HCT116 (cell line): ENCODE measurements at regions not wholly inside any gene's neighbourhood (a gene's known extent, or its start where the extent isn't known, plus 50 kb on each side); places are given as distances from the start of the nearest gene placed in this dataset.

Experiments
- ATAC-seq: fragments of 200-7000 bp; cut with Tn5 transposase; 2 replicates; pipeline ENCODE4 v1.9.1; 2020; ENCODE audit warnings: mild to moderate bottlenecking, moderate library complexity
- BruUV-seq: library from RNA; stranded (reverse); fragments of 400-500 nt; replicated peaks from 2 replicates; lab custom pipeline; 2021; lab: Mats Ljungman, UMichigan
- CTCF ChIA-PET: fragments of 300-600 bp; sonication (Branson Sonifier 250); formaldehyde crosslinking; loops from one replicate; lab custom pipeline; 2021; ENCODE audit warnings: antibody characterized with exemption; lab: Charles Lee
- POLR2A ChIA-PET: fragments of 300-600, 350-600 bp; sonication (Branson Sonifier 250); formaldehyde crosslinking; loops from one replicate; lab custom pipeline; 2021; ENCODE audit warnings: antibody characterized with exemption; lab: Charles Lee
- RAD21 ChIA-PET, 2 experiments: fragments of 300-600 bp; sonication (Branson Sonifier 250); formaldehyde crosslinking; loops; one replicate each; lab custom pipeline; 2023; ENCODE audit warnings: low total read pairs in 2 of 2; ENCODE audit not compliant: uncharacterized antibody in 2 of 2, unreplicated experiment in 2 of 2, low non-redundant PET in 1 of 2; lab: Charles Lee
- DNase-seq: peaks from one replicate; pipeline ENCODE4 v3.0.0-alpha.2; 2010; ENCODE audit warnings: low read depth, low spot score
- H2AFZ ChIP-seq: fragments of 200-600 bp; shearing (Covaris generic), sonication (generic); 2 replicates; pipeline ENCODE4 v1.6.1; 2017; ENCODE audit warnings: low read depth, mixed run types, mixed read lengths, antibody characterized with exemption, low read length; ENCODE audit not compliant: poor library complexity, severe bottlenecking
- H3K27ac ChIP-seq: 2 replicates; pipeline ENCODE4 v1.5.1; 2012; ENCODE audit warnings: low read depth, low read length
- H3K27me3 ChIP-seq: fragments of 200-600 bp; sonication (generic); 2 replicates; pipeline ENCODE4 v1.6.1; 2016; ENCODE audit warnings: mixed run types, low read length, mixed read lengths; ENCODE audit not compliant: insufficient read depth
- H3K36me3 ChIP-seq, 2 experiments: fragments of 200-500 bp in 1 of 2; fragments of 200-600 bp in 1 of 2; sonication (Bioruptor generic) in 1 of 2; sonication (generic) in 1 of 2; 2 replicates each; pipeline versions ENCODE4 v1.5.1 to v1.6.1; 2014 to 2016; ENCODE audit warnings: low read length in 2 of 2, inconsistent platforms in 1 of 2, mixed read lengths in 1 of 2, mixed run types in 1 of 2; ENCODE audit not compliant: insufficient read depth in 2 of 2, control insufficient read depth in 1 of 2
- H3K4me1 ChIP-seq, 2 experiments: fragments of 200-600 bp in 1 of 2; sonication (generic) in 1 of 2; 2 replicates each; pipeline versions ENCODE4 v1.5.1 to v1.6.1; 2012 to 2017; ENCODE audit warnings: low read length in 2 of 2, inconsistent platforms in 1 of 2, mild to moderate bottlenecking in 1 of 2, mixed read lengths in 1 of 2, mixed run types in 1 of 2, moderate library complexity in 1 of 2; ENCODE audit not compliant: insufficient read depth in 2 of 2, control insufficient read depth in 1 of 2
- H3K4me2 ChIP-seq: fragments of 200-600 bp; sonication (generic); 2 replicates; pipeline ENCODE4 v1.6.1; 2017; ENCODE audit warnings: mixed run types, low read length, mixed read lengths
- H3K4me3 ChIP-seq, 2 experiments: fragments of 200-600 bp in 1 of 2; sonication (generic) in 1 of 2; replicated peaks in 1 of 2; 2 replicates each; pipeline ENCODE4 v1.5.1; 2011 to 2016; ENCODE audit warnings: low read length in 2 of 2, control low read depth in 1 of 2, low read depth in 1 of 2, mild to moderate bottlenecking in 1 of 2, mixed read lengths in 1 of 2, mixed run types in 1 of 2
- H3K79me2 ChIP-seq: fragments of 200-600 bp; sonication (generic); 2 replicates; pipeline ENCODE4 v1.6.1; 2017; ENCODE audit warnings: mild to moderate bottlenecking, mixed run types, low read length, moderate library complexity, mixed read lengths; ENCODE audit not compliant: insufficient read depth
- H3K9ac ChIP-seq: fragments of 200-600 bp; sonication (generic); 2 replicates; pipeline ENCODE4 v1.6.1; 2016; ENCODE audit warnings: low read length, mixed read lengths
- H3K9me2 ChIP-seq: fragments of 200-600 bp; sonication (generic), shearing (Covaris generic); 2 replicates; pipeline ENCODE4 v1.6.1; 2017; ENCODE audit warnings: mixed run types, mild to moderate bottlenecking, moderate library complexity; ENCODE audit not compliant: insufficient read depth
- H3K9me3 ChIP-seq, 2 experiments: fragments of 200-500 bp in 1 of 2; fragments of 200-600 bp in 1 of 2; sonication (Bioruptor generic) in 1 of 2; sonication (generic) in 1 of 2; 2 replicates each; pipeline ENCODE4 v1.6.1; 2014 to 2017; ENCODE audit warnings: low read length in 2 of 2, mixed read lengths in 2 of 2, inconsistent platforms in 1 of 2, low read depth in 1 of 2, mild to moderate bottlenecking in 1 of 2, mixed run types in 1 of 2, moderate library complexity in 1 of 2; ENCODE audit not compliant: control insufficient read depth in 1 of 2, insufficient read depth in 1 of 2
- H4K20me1 ChIP-seq: fragments of 200-600 bp; sonication (generic), shearing (Covaris generic); 2 replicates; pipeline ENCODE4 v1.6.1; 2017; ENCODE audit warnings: mixed run types, mild to moderate bottlenecking, moderate library complexity; ENCODE audit not compliant: insufficient read depth
- CEBPB ChIP-seq: IDR thresholded peaks from 2 replicates; pipeline ENCODE4 v1.6.1; 2012; ENCODE audit warnings: low read depth
- EGR1 ChIP-seq: IDR thresholded peaks from 2 replicates; pipeline ENCODE4 v1.6.1; 2012; ENCODE audit warnings: low read depth
- ELF1 ChIP-seq: IDR thresholded peaks from 2 replicates; pipeline ENCODE4 v1.6.1; 2012; ENCODE audit warnings: low read depth, borderline replicate concordance
- EZH2 ChIP-seq: fragments of 200-600 bp; sonication (generic); IDR thresholded peaks from 2 replicates; pipeline ENCODE4 v1.6.1; 2017; ENCODE audit warnings: antibody characterized with exemption, mixed run types
- EZH2phosphoT487 ChIP-seq: fragments of 200-600 bp; IDR thresholded peaks from 2 replicates; pipeline ENCODE4 v1.6.1; 2018; ENCODE audit warnings: antibody characterized with exemption, borderline replicate concordance
- FOSL1 ChIP-seq: IDR thresholded peaks from 2 replicates; pipeline ENCODE4 v1.6.1; 2012; ENCODE audit warnings: low read depth
- JUND ChIP-seq: IDR thresholded peaks from 2 replicates; pipeline ENCODE4 v1.6.1; 2012
- POLR2A ChIP-seq: IDR thresholded peaks from 2 replicates; pipeline ENCODE4 v1.7.0; 2011; ENCODE audit warnings: borderline replicate concordance; ENCODE audit not compliant: insufficient read depth, insufficient read length; ENCODE audit errors: extremely low read depth
- RAD21 ChIP-seq: IDR thresholded peaks from 2 replicates; pipeline ENCODE4 v1.6.1; 2012; ENCODE audit warnings: low read depth, mild to moderate bottlenecking
- SIN3A ChIP-seq: IDR thresholded peaks from 2 replicates; pipeline ENCODE4 v1.6.1; 2012; ENCODE audit warnings: low read depth
- SP1 ChIP-seq: IDR thresholded peaks from 2 replicates; pipeline ENCODE4 v1.6.1; 2012; ENCODE audit warnings: low read depth
- SRF ChIP-seq: IDR thresholded peaks from 2 replicates; pipeline ENCODE4 v1.6.1; 2012; ENCODE audit warnings: low read depth
- YY1 ChIP-seq: IDR thresholded peaks from 2 replicates; pipeline ENCODE4 v1.6.1; 2011; ENCODE audit warnings: low read length, low read depth, moderate library complexity, mild to moderate bottlenecking; ENCODE audit not compliant: insufficient replicate concordance; ENCODE audit errors: extremely low read depth
- ZNF274 ChIP-seq: fragments of 200-500 bp; sonication (Bioruptor generic); IDR thresholded peaks from 2 replicates; pipeline ENCODE4 v1.6.1; 2014; ENCODE audit warnings: mild to moderate bottlenecking, low read depth, low read length, inconsistent platforms
- intact Hi-C: fragments of 100-400 bp; cut with micrococcal nuclease; formaldehyde crosslinking; loops from 2 replicates; pipeline ENCODE4 v1.10.0; 2022
- TF ChIP-seq, protein P1 (sequence below): IDR thresholded peaks from 2 replicates; pipeline ENCODE4 v1.6.1; 2012
- TF ChIP-seq, protein P2 (sequence below): IDR thresholded peaks from 2 replicates; pipeline ENCODE4 v1.6.1; 2011; ENCODE audit warnings: mild to moderate bottlenecking, low read length, moderate library complexity; ENCODE audit not compliant: insufficient replicate concordance; ENCODE audit errors: extremely low read depth
- TF ChIP-seq, protein P3 (sequence below): IDR thresholded peaks from 2 replicates; pipeline ENCODE4 v1.6.1; 2012
- TF ChIP-seq, protein P4 (sequence below), 3 experiments: fragments of 200-600 bp in 1 of 3; sonication (generic) in 1 of 3; IDR thresholded peaks in 2 of 3; conservative IDR thresholded peaks in 1 of 3; 2 replicates each; pipeline ENCODE4 v1.5.1; 2012 to 2017; ENCODE audit warnings: low read depth in 2 of 3, low read length in 2 of 3, antibody characterized with exemption in 1 of 3, borderline replicate concordance in 1 of 3, control low read depth in 1 of 3, mild to moderate bottlenecking in 1 of 3, mixed read lengths in 1 of 3, mixed run types in 1 of 3, moderate library complexity in 1 of 3; ENCODE audit not compliant: insufficient read depth in 1 of 3

DNA sequence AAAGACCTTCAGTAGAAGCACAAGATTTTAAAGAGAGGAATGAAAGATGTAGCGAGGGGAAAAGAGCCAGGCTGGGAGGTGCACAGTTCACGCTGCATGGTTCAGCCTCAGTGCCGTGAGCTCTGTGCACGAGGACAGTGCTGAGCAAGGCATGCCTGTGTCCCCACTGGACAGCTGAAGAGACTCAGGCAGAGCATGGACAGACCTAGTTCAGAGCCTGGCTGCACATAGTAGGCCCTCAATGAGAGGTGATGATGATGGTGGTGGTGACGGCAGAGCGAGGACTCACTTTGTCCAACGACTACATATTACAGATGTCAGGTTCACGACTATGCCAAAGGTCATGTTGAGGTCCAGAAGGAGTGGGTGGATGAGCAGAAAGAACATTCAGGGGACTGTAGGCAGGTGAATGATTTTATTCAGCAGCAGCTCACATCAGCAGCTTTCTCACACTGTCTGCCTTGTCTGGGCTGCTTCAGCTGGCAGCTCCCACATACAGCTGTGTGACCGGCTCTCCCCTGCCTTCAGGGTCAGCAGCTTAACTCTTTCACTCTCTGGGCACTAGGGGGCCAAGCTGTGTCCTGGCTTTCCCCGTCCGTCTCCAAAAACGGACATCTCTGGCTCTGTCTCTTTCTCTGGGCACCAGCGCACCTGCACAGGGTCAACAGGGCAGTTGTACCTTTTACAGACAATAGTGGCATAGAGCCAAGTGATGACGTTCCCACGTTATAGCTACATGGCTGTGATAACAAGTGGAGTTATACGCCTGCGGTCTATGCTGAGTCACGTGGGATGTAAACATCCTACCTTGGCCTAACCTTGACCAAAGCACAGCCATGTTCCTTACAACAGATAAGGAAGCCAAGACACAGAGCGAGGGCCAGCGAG is 83.4 kb upstream of the KCNK12 start:
- H3K27ac ChIP-seq = no peak overlapping the region
- TF ChIP-seq, protein P1, sequence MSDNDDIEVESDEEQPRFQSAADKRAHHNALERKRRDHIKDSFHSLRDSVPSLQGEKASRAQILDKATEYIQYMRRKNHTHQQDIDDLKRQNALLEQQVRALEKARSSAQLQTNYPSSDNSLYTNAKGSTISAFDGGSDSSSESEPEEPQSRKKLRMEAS = no peak
- TF ChIP-seq EGR1 = no peak
- TF ChIP-seq, protein P2, sequence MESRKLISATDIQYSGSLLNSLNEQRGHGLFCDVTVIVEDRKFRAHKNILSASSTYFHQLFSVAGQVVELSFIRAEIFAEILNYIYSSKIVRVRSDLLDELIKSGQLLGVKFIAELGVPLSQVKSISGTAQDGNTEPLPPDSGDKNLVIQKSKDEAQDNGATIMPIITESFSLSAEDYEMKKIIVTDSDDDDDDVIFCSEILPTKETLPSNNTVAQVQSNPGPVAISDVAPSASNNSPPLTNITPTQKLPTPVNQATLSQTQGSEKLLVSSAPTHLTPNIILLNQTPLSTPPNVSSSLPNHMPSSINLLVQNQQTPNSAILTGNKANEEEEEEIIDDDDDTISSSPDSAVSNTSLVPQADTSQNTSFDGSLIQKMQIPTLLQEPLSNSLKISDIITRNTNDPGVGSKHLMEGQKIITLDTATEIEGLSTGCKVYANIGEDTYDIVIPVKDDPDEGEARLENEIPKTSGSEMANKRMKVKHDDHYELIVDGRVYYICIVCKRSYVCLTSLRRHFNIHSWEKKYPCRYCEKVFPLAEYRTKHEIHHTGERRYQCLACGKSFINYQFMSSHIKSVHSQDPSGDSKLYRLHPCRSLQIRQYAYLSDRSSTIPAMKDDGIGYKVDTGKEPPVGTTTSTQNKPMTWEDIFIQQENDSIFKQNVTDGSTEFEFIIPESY = no peak
- TF ChIP-seq JUND = no peak
- TF ChIP-seq SIN3A = no peak
- no peak for TF ChIP-seq SP1
- no peak for TF ChIP-seq ELF1
- TF ChIP-seq ZNF274 = no peak
- TF ChIP-seq FOSL1 = no peak
- TF ChIP-seq POLR2A = no peak
- TF ChIP-seq CEBPB = no peak
- no peak for TF ChIP-seq YY1
- TF ChIP-seq SRF = no peak
- 0 out of 2 replicates have a peak, but pooled peaks have one; percentile 3 for TF ChIP-seq RAD21
- TF ChIP-seq, protein P3, sequence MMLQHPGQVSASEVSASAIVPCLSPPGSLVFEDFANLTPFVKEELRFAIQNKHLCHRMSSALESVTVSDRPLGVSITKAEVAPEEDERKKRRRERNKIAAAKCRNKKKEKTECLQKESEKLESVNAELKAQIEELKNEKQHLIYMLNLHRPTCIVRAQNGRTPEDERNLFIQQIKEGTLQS = no peak
- no peak for TF ChIP-seq EZH2phosphoT487
- no peak for TF ChIP-seq EZH2
- TF ChIP-seq, protein P4, sequence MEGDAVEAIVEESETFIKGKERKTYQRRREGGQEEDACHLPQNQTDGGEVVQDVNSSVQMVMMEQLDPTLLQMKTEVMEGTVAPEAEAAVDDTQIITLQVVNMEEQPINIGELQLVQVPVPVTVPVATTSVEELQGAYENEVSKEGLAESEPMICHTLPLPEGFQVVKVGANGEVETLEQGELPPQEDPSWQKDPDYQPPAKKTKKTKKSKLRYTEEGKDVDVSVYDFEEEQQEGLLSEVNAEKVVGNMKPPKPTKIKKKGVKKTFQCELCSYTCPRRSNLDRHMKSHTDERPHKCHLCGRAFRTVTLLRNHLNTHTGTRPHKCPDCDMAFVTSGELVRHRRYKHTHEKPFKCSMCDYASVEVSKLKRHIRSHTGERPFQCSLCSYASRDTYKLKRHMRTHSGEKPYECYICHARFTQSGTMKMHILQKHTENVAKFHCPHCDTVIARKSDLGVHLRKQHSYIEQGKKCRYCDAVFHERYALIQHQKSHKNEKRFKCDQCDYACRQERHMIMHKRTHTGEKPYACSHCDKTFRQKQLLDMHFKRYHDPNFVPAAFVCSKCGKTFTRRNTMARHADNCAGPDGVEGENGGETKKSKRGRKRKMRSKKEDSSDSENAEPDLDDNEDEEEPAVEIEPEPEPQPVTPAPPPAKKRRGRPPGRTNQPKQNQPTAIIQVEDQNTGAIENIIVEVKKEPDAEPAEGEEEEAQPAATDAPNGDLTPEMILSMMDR (IDR thresholded peaks at IDR 0.05 in 2 of 3, conservative IDR thresholded peaks at IDR 0.05 in 1 of 3; ENCODE audit: borderline replicate concordance in 1 of 3, insufficient read depth in 1 of 3, low read depth in 2 of 3, low read length in 2 of 3) = peak in 2 of 3 experiments; percentile 58 to 62; a peak in 4 of 6 replicates
- intact Hi-C loops = no loop called here
- H3K9me2 ChIP-seq = no peaks in the 10 kb centered on the region
- DNase-seq = no peak
- ChIA-PET POLR2A (no interaction called here), CTCF (interaction anchor here (0.7 to 1.5 kb wide), 8 partner anchors 8 to 217 kb away, joined by 3 to 7 read pairs (median 3); no protein-coding TSS in a partner anchor), RAD21 (no interaction called here)
- H3K79me2 ChIP-seq = no peaks in the 10 kb centered on the region
- BruUV-seq = no TSS peak
- H3K9ac ChIP-seq = no peak overlapping the region
- no peak overlapping the region for H2AFZ ChIP-seq
- H3K36me3 ChIP-seq = no peaks in the 10 kb centered on the region
- ATAC-seq = peak; percentile 89
- no peaks in the 10 kb centered on the region for H4K20me1 ChIP-seq
- no peaks in the 10 kb centered on the region for H3K27me3 ChIP-seq
- H3K4me1 ChIP-seq = peaks cover 0 to 10% of the 10 kb centered on the region in 2 experiments; a peak in 1 of 4 replicates
- no peak overlapping the region for H3K4me2 ChIP-seq
- H3K9me3 ChIP-seq = no peaks in the 10 kb centered on the region
- no peak overlapping the region for H3K4me3 ChIP-seq
